ENCODE measurements at regions not wholly inside any gene's neighbourhood (a gene's known extent, or its start where the extent isn't known, plus 50 kb on each side); places are given as distances from the start of the nearest gene placed in this dataset.

GRCh38 chr3:31405515-31405914 is 127.2 kb upstream of the STT3B start:
- no peak for TF ChIP-seq MYC (IDR thresholded peaks at IDR 0.05; ENCODE audit: low read depth, low read length)
- TF ChIP-seq FOS (IDR thresholded peaks at IDR 0.05; ENCODE audit: borderline replicate concordance, insufficient read depth, low read length) = no peak
- TF ChIP-seq JUN (IDR thresholded peaks at IDR 0.05; ENCODE audit: borderline replicate concordance, insufficient read depth, insufficient read length, low read depth) = no peak
- TF ChIP-seq MAX (IDR thresholded peaks at IDR 0.05; ENCODE audit: insufficient read depth, insufficient read length) = no peak
- no peak for TF ChIP-seq CTCF (IDR thresholded peaks at IDR 0.05; ENCODE audit: extremely low read depth in 1 of 2, insufficient read depth in 1 of 2, low read depth in 1 of 2, low read length in 2 of 2)
- no peak for TF ChIP-seq EZH2 (IDR thresholded peaks at IDR 0.05; ENCODE audit: borderline replicate concordance, low read depth, low read length, severe bottlenecking)
- TF ChIP-seq GATA2 (IDR thresholded peaks at IDR 0.05; ENCODE audit: insufficient read depth, insufficient read length, low read depth, low read length) = no peak
- no peak for TF ChIP-seq POLR2AphosphoS5 (IDR thresholded peaks at IDR 0.05; ENCODE audit: insufficient read depth, low read depth, low read length)
- no peak for TF ChIP-seq POLR2A (IDR thresholded peaks at IDR 0.05; ENCODE audit: low read depth, low read length)
- ChIA-PET CTCF (interaction anchor here (1.2 kb wide), 1 partner anchor 9 kb away, joined by 3 read pairs; no protein-coding TSS in a partner anchor), POLR2A (no interaction called here)
- dilution Hi-C loops (cut with MboI; ENCODE audit: extremely low pct_ligation_motif_present, low sequenced_read_pairs) = no loop called here
- no peaks in the 10 kb centered on the region for H3K36me3 ChIP-seq (ENCODE audit: control insufficient read depth in 2 of 2, extremely low read depth in 1 of 2, insufficient read depth in 2 of 2, low read length in 2 of 2)
- H3K4me1 ChIP-seq (ENCODE audit: control insufficient read depth, extremely low read depth, insufficient read depth, low read length) = no peaks in the 10 kb centered on the region
- no peaks in the 10 kb centered on the region for H3K9me3 ChIP-seq (replicated peaks; ENCODE audit: control insufficient read depth, insufficient read depth, low read length)
- no peaks in the 10 kb centered on the region for H4K20me1 ChIP-seq (replicated peaks; ENCODE audit: control insufficient read depth, extremely low read depth, insufficient read depth, low read length)
- no peaks in the 10 kb centered on the region for H3K9me1 ChIP-seq (replicated peaks; ENCODE audit: control insufficient read depth, extremely low read depth, insufficient read depth, low read length)
- H3K4me2 ChIP-seq (ENCODE audit: insufficient read depth, low read length) = no peak overlapping the region
- no peaks in the 10 kb centered on the region for H3K79me2 ChIP-seq (ENCODE audit: control insufficient read depth, insufficient read depth, low read length)
- FAIRE-seq (no peak), DNase-seq (ENCODE audit: low read depth, low spot score) (no peak)
- H3K27ac ChIP-seq (ENCODE audit: insufficient read depth, low read depth, low read length) = no peak overlapping the region
- H3K4me3 ChIP-seq (replicated peaks in 1 of 3; ENCODE audit: insufficient read depth in 1 of 3, low read depth in 1 of 3, low read length in 3 of 3) = no peak overlapping the region
- H2AFZ ChIP-seq (ENCODE audit: low read depth, low read length) = no peak overlapping the region
- no TSS peak for BruUV-seq (replicated peaks)
- no peak overlapping the region for H3K9ac ChIP-seq (replicated peaks; ENCODE audit: extremely low read depth, insufficient read depth, low read length)
- intact Hi-C loops (cut with micrococcal nuclease) = no loop called here
- peaks cover 4 to 5% of the 10 kb centered on the region in 2 experiments for H3K27me3 ChIP-seq (ENCODE audit: control insufficient read depth in 2 of 2, insufficient read depth in 2 of 2, low read length in 2 of 2)

Measured in endothelial cell of umbilical vein (primary cell).